OCI-LY7 (cell line): ENCODE measurements at regions not wholly inside any gene's neighbourhood (a gene's known extent, or its start where the extent isn't known, plus 50 kb on each side); places are given as distances from the start of the nearest gene placed in this dataset.

Source experiments
- BruUV-seq: library from RNA; stranded (reverse); fragments of 400-500 nt; replicated peaks from 2 replicates; lab custom pipeline; 2021; lab: Mats Ljungman, UMichigan
- CTCF ChIA-PET: fragments of 300-600 bp; sonication (Branson Sonifier 250); formaldehyde crosslinking; loops from one replicate; lab custom pipeline; 2022; ENCODE audit warnings: antibody characterized with exemption; ENCODE audit not compliant: unreplicated experiment; lab: Charles Lee
- POLR2A ChIA-PET: fragments of 300-600 bp; sonication (Branson Sonifier 250); formaldehyde crosslinking; loops from one replicate; lab custom pipeline; 2022; ENCODE audit warnings: antibody characterized with exemption; lab: Charles Lee
- DNase-seq: peaks from one replicate; pipeline ENCODE4 v3.0.0-alpha.2; 2015; ENCODE audit warnings: low spot score
- H2AFZ ChIP-seq: fragments of 200-600 bp; sonication (generic), shearing (Covaris generic); 2 replicates; pipeline ENCODE4 v1.6.1; 2014; ENCODE audit warnings: mild to moderate bottlenecking, antibody characterized with exemption, low read length, moderate library complexity
- H3K27ac ChIP-seq: fragments of 200-600 bp; sonication (generic); 2 replicates; pipeline ENCODE4 v1.5.1; 2014; ENCODE audit warnings: mixed run types, low read depth, mild to moderate bottlenecking, moderate library complexity, low read length, inconsistent platforms; ENCODE audit not compliant: poor library complexity, severe bottlenecking
- H3K36me3 ChIP-seq: fragments of 200-600 bp; sonication (generic); 2 replicates; pipeline ENCODE4 v1.6.1; 2014; ENCODE audit warnings: mild to moderate bottlenecking, antibody characterized with exemption, low read length, moderate library complexity, mixed read lengths; ENCODE audit not compliant: insufficient read depth
- H3K4me1 ChIP-seq: fragments of 200-600 bp; sonication (generic); 2 replicates; pipeline ENCODE4 v1.5.1; 2014; ENCODE audit warnings: mild to moderate bottlenecking, low read length; ENCODE audit not compliant: insufficient read depth, poor library complexity, severe bottlenecking
- H3K4me2 ChIP-seq: fragments of 200-600 bp; sonication (generic); 2 replicates; pipeline ENCODE4 v1.6.1; 2014; ENCODE audit warnings: mild to moderate bottlenecking, low read length
- H3K4me3 ChIP-seq: fragments of 200-600 bp; sonication (generic); 2 replicates; pipeline ENCODE4 v1.5.1; 2014; ENCODE audit warnings: mild to moderate bottlenecking, low read depth, low read length; ENCODE audit not compliant: poor library complexity, severe bottlenecking
- H3K79me2 ChIP-seq: fragments of 200-600 bp; sonication (generic); 2 replicates; pipeline ENCODE4 v1.6.1; 2016; ENCODE audit warnings: low read depth, mild to moderate bottlenecking, low read length, moderate library complexity, mixed read lengths; ENCODE audit not compliant: insufficient read depth
- H3K9me2 ChIP-seq: fragments of 200-600 bp; sonication (generic); 2 replicates; pipeline ENCODE4 v1.6.1; 2016; ENCODE audit warnings: mild to moderate bottlenecking, low read length, mixed read lengths; ENCODE audit not compliant: insufficient read depth
- H3K9me3 ChIP-seq: fragments of 200-600 bp; sonication (generic); 2 replicates; pipeline ENCODE4 v1.6.1; 2014; ENCODE audit warnings: mild to moderate bottlenecking, mixed run types, low read length, mixed read lengths
- H4K20me1 ChIP-seq: fragments of 200-600 bp; sonication (generic); 2 replicates; pipeline ENCODE4 v1.6.1; 2014; ENCODE audit warnings: mild to moderate bottlenecking, antibody characterized with exemption, low read length, moderate library complexity, mixed read lengths; ENCODE audit not compliant: insufficient read depth
- EZH2phosphoT487 ChIP-seq: fragments of 200-600 bp; sonication (generic); IDR thresholded peaks from 2 replicates; pipeline ENCODE4 v1.6.1; 2018; ENCODE audit warnings: low read depth, borderline replicate concordance, mild to moderate bottlenecking, mixed run types, antibody characterized with exemption, low read length, moderate library complexity, mixed read lengths
- intact Hi-C: fragments of 100-400 bp; cut with micrococcal nuclease; formaldehyde crosslinking; loops from one replicate; pipeline ENCODE4 v1.10.0; 2022; ENCODE audit not compliant: unreplicated experiment
- TF ChIP-seq, protein P1 (sequence below): fragments of 200-600 bp; sonication (generic); conservative IDR thresholded peaks from 2 replicates; pipeline ENCODE4 v1.5.1; 2014; ENCODE audit warnings: mild to moderate bottlenecking, antibody characterized with exemption, low read length, moderate library complexity, mixed read lengths

GRCh38 chr5:176166427-176166826, 71.8 kb upstream of the SIMC1 start:
- DNase-seq = no peak
- H2AFZ ChIP-seq = no peak overlapping the region
- CTCF ChIA-PET = no interaction called here
- intact Hi-C loops = no loop called here
- no peak overlapping the region for H3K4me2 ChIP-seq
- POLR2A ChIA-PET = no interaction called here
- no TSS peak for BruUV-seq
- no peaks in the 10 kb centered on the region for H4K20me1 ChIP-seq
- no peak overlapping the region for H3K4me3 ChIP-seq
- no peaks in the 10 kb centered on the region for H3K9me3 ChIP-seq
- H3K36me3 ChIP-seq = no peaks in the 10 kb centered on the region
- no peaks in the 10 kb centered on the region for H3K79me2 ChIP-seq
- no peak for TF ChIP-seq EZH2phosphoT487
- TF ChIP-seq, protein P1, sequence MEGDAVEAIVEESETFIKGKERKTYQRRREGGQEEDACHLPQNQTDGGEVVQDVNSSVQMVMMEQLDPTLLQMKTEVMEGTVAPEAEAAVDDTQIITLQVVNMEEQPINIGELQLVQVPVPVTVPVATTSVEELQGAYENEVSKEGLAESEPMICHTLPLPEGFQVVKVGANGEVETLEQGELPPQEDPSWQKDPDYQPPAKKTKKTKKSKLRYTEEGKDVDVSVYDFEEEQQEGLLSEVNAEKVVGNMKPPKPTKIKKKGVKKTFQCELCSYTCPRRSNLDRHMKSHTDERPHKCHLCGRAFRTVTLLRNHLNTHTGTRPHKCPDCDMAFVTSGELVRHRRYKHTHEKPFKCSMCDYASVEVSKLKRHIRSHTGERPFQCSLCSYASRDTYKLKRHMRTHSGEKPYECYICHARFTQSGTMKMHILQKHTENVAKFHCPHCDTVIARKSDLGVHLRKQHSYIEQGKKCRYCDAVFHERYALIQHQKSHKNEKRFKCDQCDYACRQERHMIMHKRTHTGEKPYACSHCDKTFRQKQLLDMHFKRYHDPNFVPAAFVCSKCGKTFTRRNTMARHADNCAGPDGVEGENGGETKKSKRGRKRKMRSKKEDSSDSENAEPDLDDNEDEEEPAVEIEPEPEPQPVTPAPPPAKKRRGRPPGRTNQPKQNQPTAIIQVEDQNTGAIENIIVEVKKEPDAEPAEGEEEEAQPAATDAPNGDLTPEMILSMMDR = no peak
- no peak overlapping the region for H3K27ac ChIP-seq
- no peaks in the 10 kb centered on the region for H3K9me2 ChIP-seq
- H3K4me1 ChIP-seq = no peaks in the 10 kb centered on the region

- DNase-seq = no peak
- no peaks in the 10 kb centered on the region for H3K36me3 ChIP-seq
- H3K4me1 ChIP-seq = no peaks in the 10 kb centered on the region
- H3K79me2 ChIP-seq = no peaks in the 10 kb centered on the region
- H3K27ac ChIP-seq = no peak overlapping the region
- BruUV-seq = no TSS peak
- no peaks in the 10 kb centered on the region for H3K9me3 ChIP-seq
- ChIA-PET CTCF (no interaction called here), POLR2A (no interaction called here)
- no peak for TF ChIP-seq EZH2phosphoT487
- TF ChIP-seq, protein P1 = no peak
- intact Hi-C loops = no loop called here
- H3K9me2 ChIP-seq = no peaks in the 10 kb centered on the region
- H3K4me2 ChIP-seq = no peak overlapping the region
- H2AFZ ChIP-seq = no peak overlapping the region
- H3K4me3 ChIP-seq = no peak overlapping the region
- H4K20me1 ChIP-seq = no peaks in the 10 kb centered on the region
These were observed 70.4 kb upstream of the SIMC1 start for GRCh38 chr5:176167800-176168199.

DNA sequence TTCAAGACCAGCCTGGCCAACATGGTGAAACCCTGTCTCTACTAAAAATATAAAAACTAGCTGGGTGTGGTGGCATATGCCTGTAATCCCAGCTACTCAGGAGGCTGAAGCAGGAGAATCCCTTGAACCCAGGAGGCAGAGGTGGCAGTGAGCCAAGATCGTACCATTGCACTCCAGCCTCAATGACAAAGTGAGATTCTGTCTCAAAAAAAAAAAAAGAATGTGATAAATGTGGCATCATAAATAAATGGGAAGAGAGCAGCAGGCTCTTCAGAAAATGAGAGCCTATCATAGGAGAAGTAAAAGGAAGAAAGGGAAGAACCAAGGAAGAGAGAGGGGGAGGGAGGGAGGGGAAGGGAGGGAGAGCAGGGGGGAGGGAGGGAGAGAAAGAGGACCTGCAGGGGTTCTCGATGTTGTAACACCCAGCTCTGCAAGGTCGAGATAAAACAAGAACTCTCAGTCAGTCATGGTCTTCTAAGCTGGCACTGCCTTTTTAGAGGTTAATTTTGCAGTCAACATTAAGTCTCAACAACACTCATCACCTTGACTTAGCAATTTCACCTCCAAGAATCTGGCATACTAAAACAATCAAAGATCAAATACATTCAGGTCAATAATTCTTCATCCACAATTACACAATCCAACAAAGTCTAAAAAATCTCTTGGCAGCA, 68.7 kb upstream of the SIMC1 start:
- Histone ChIP-seq H3K4me2 (no peak overlapping the region), H3K79me2 (no peaks in the 10 kb centered on the region), H3K36me3 (no peaks in the 10 kb centered on the region), H3K4me1 (no peaks in the 10 kb centered on the region), H4K20me1 (no peaks in the 10 kb centered on the region), H3K9me3 (no peaks in the 10 kb centered on the region), H2AFZ (no peak overlapping the region), H3K27ac (no peak overlapping the region), H3K9me2 (no peaks in the 10 kb centered on the region), H3K4me3 (no peak overlapping the region)
- TF ChIP-seq EZH2phosphoT487 = no peak
- TF ChIP-seq, protein P1 = no peak
- CTCF ChIA-PET = no interaction called here
- no TSS peak for BruUV-seq
- POLR2A ChIA-PET = no interaction called here
- DNase-seq = no peak
- intact Hi-C loops = no loop called here
